A172 (cell line): ENCODE measurements at regions not wholly inside any gene's neighbourhood (a gene's known extent, or its start where the extent isn't known, plus 50 kb on each side); places are given as distances from the start of the nearest gene placed in this dataset.

Experiments
- DNase-seq: peaks from one replicate; pipeline ENCODE4 v3.0.0-alpha.2; 2015; ENCODE audit warnings: low spot score

- DNase-seq: no peak
Measured at GRCh38 chr2:214674278-214674677, 135.2 kb downstream of the BARD1 start.

GRCh38 chr2:214671319-214671885 is 138.1 kb downstream of the BARD1 start:
- DNase-seq: no peak

GRCh38 chr2:214652473-214652872 is 157.0 kb downstream of the BARD1 start:
- DNase-seq: no peak

- DNase-seq: peak; percentile 4
Measured at GRCh38 chr2:214651451-214651850, 158.0 kb downstream of the BARD1 start.

- peak; percentile 58 for DNase-seq
Measured at GRCh38 chr2:214649440-214650205, 159.9 kb downstream of the BARD1 start.

- DNase-seq: no peak
Measured at GRCh38 chr2:214648520-214648919, 161.0 kb downstream of the BARD1 start.

GRCh38 chr2:214631406-214631805 is 178.1 kb downstream of the BARD1 start:
- no peak for DNase-seq

- no peak for DNase-seq
Measured at GRCh38 chr2:214630402-214631045, 179.0 kb downstream of the BARD1 start.

- DNase-seq: no peak
Measured at GRCh38 chr2:214629875-214630274, 179.6 kb downstream of the BARD1 start.
